BLaER1 treated with 17β-estradiol and CSF1 and Interleukin-3, amounts not matched to agents 10 nM and 100 nM (cell line): ENCODE measurements at regions not wholly inside any gene's neighbourhood (a gene's known extent, or its start where the extent isn't known, plus 50 kb on each side); places are given as distances from the start of the nearest gene placed in this dataset.
"Not testable (repeated sequence)": the region's sequence is repeated elsewhere in the genome, so short reads cannot be mapped to it uniquely, and the experiment has no call there.

ENCODE experiments used
- H3K27ac ChIP-seq, 11 experiments: shearing (Covaris generic); formaldehyde crosslinking; 2 replicates each; pipeline ENCODE4 v1.8.1; 2022
- H3K27me3 ChIP-seq, 11 experiments: shearing (Covaris generic); formaldehyde crosslinking; 2 replicates each; pipeline ENCODE4 v1.8.1; 2022
- H3K36me3 ChIP-seq, 11 experiments: shearing (Covaris generic); formaldehyde crosslinking; 2 replicates each; pipeline ENCODE4 v1.8.1; 2022
- H3K4me1 ChIP-seq, 10 experiments: shearing (Covaris generic); formaldehyde crosslinking; 2 replicates each; pipeline ENCODE4 v1.8.1; 2022
- H3K4me2 ChIP-seq, 11 experiments: shearing (Covaris generic); formaldehyde crosslinking; 2 replicates each; pipeline ENCODE4 v1.8.1; 2022
- H3K4me3 ChIP-seq, 10 experiments: shearing (Covaris generic); formaldehyde crosslinking; 2 replicates each; pipeline ENCODE4 v1.8.1; 2022
- H3K9ac ChIP-seq, 11 experiments: shearing (Covaris generic); formaldehyde crosslinking; 2 replicates each; pipeline ENCODE4 v1.8.1; 2022
- H3K9me3 ChIP-seq, 11 experiments: shearing (Covaris generic); formaldehyde crosslinking; replicated peaks in 1 of 11; 2 replicates each; pipeline ENCODE4 v1.8.1; 2022
- H4K20me1 ChIP-seq, 11 experiments: shearing (Covaris generic); formaldehyde crosslinking; 2 replicates each; pipeline ENCODE4 v1.8.1; 2022

DNA sequence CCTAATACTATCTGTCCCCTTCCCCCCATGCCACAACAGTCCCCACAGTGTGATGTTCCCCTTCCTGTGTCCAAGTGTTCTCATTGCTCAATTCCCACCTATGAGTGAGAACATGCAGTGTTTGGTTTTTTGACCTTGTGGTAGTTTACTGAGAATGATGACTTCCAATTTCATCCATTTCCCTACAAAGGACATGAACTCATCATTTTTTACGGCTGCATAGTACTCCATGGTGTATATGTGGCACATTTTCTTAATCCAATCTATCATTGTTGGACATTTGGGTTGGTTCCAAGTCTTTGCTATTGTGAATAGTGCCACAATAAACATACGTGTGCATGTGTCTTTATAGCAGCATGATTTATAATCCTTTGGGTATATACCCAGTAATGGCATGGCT, 56.9 kb upstream of the SPIN3 start:
- peaks cover 11 to 55% (median 27%) of the 10 kb centered on the region in 11 experiments for H3K9me3 ChIP-seq
- H3K27ac ChIP-seq, H3K36me3 ChIP-seq, H4K20me1 ChIP-seq, H3K4me2 ChIP-seq, H3K9ac ChIP-seq, H3K4me1 ChIP-seq, H3K4me3 ChIP-seq: not testable (repeated sequence)
- H3K27me3 ChIP-seq: peaks cover 53 to 82% (median 75%) of the 10 kb centered on the region in 11 experiments
